Gastroesophageal sphincter (tissue), 4 donors: ENCODE measurements at regions not wholly inside any gene's neighbourhood (a gene's known extent, or its start where the extent isn't known, plus 50 kb on each side); places are given as distances from the start of the nearest gene placed in this dataset.
A peak's percentile ranks its signal among the peaks of the same experiment; 100 is the strongest.

Experiments
- ATAC-seq: fragments of 150-250 bp; one replicate; pipeline ENCODE4 v1.9.1; 2016; ENCODE audit warnings: mild to moderate bottlenecking, moderate library complexity
- H3K27ac ChIP-seq, 4 donors: fragments of 200-600 bp; sonication (generic) in 3 of 4; 1 replicate in 3 of 4; 2 replicates in 1 of 4; pipeline ENCODE4 v1.5.1; 2016 to 2019
- H3K27me3 ChIP-seq: fragments of 200-600 bp; sonication (generic); one replicate; pipeline ENCODE4 v1.5.1; 2019
- H3K36me3 ChIP-seq, 2 donors: fragments of 200-600 bp; sonication (generic); one replicate each; pipeline ENCODE4 v1.5.1; 2019; ENCODE audit warnings: control low read depth in 1 of 2
- H3K4me1 ChIP-seq, 3 donors: fragments of 200-600 bp; sonication (generic); 1 replicate in 2 of 3; 2 replicates in 1 of 3; pipeline ENCODE4 v1.5.1; 2016 to 2019; ENCODE audit warnings: control low read depth in 2 of 3
- H3K4me3 ChIP-seq, 2 donors: fragments of 200-600 bp; sonication (generic); one replicate each; pipeline ENCODE4 v1.5.1; 2019; ENCODE audit warnings: mild to moderate bottlenecking in 1 of 2, moderate library complexity in 1 of 2
- H3K9me3 ChIP-seq, 3 donors: fragments of 200-600 bp; sonication (generic); one replicate each; pipeline ENCODE4 v1.5.1; 2017 to 2019; ENCODE audit warnings: control low read depth in 2 of 3
- CTCF ChIP-seq, 4 experiments: fragments of 200-600 bp in 2 of 4; fragments of 450-650 bp in 2 of 4; sonication (generic) in 1 of 4; IDR thresholded peaks; one replicate each; pipeline ENCODE4 v1.5.1; 2017 to 2019; ENCODE audit warnings: antibody characterized with exemption in 4 of 4, mild to moderate bottlenecking in 2 of 4, moderate library complexity in 2 of 4
- EP300 ChIP-seq: sonication (generic); formaldehyde crosslinking; IDR thresholded peaks from one replicate; pipeline ENCODE4 v1.6.1; 2017; ENCODE audit warnings: antibody characterized with exemption, mild to moderate bottlenecking
- POLR2A ChIP-seq, 2 donors: fragments of 450-650 bp; IDR thresholded peaks; one replicate each; pipeline ENCODE4 v1.6.1; 2017; ENCODE audit warnings: antibody characterized with exemption in 2 of 2, mild to moderate bottlenecking in 2 of 2, moderate library complexity in 1 of 2
- POLR2AphosphoS5 ChIP-seq: sonication (generic); formaldehyde crosslinking; IDR thresholded peaks from one replicate; pipeline ENCODE4 v1.6.1; 2017; ENCODE audit warnings: antibody characterized with exemption
- WGBS, 2 donors: methylation state at CpG; one replicate each; pipeline ENCODE4 v1.1.5; 2018; ENCODE audit warnings: low coverage in 1 of 2; 5-methylcytosine and 5-hydroxymethylcytosine counted together

DNA sequence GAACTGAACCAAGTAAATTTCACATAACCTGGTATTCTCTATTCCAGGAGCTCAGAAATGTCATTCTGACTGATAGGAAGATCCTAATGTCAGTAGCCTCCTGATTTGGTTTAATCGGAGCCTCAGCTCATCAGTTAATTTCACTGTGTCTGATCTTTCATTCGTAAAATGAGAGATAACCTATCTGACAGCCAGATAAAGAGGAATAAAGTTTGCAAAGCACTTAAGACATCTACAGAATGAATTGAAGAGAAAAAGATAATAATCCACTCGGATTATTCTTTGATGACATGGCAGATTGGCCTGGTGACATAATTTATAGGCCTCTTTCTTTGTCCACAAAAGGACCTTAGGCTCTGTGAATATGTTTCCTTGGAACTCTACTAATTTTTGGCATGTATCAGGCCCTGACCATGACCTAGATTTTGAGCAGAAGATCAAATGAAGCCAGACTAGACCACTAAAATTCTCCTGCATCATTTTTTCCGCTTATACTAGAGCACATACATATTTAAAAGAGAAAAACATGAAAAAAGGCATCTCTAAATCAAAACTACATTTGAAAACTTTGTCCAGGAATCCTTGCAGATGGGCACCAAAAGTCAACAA is 312.4 kb downstream of the MTX2 start:
- no peak overlapping the region for H3K27ac ChIP-seq
- ATAC-seq: no peak
- TF ChIP-seq POLR2AphosphoS5: no peak
- no peak for TF ChIP-seq EP300
- no peak for TF ChIP-seq CTCF (IDR thresholded peaks at IDR 0.05)
- TF ChIP-seq POLR2A (IDR thresholded peaks at IDR 0.05): no peak
- no peaks in the 10 kb centered on the region for H3K9me3 ChIP-seq
- peaks cover 0 to 7% (median 0%) of the 10 kb centered on the region in 3 donors for H3K4me1 ChIP-seq
- H3K36me3 ChIP-seq: no peaks in the 10 kb centered on the region
- peaks cover 5% of the 10 kb centered on the region for H3K27me3 ChIP-seq
- no peak overlapping the region for H3K4me3 ChIP-seq
- 61 to 80% methylated on average over 4 of the region's 4 CpGs for WGBS, 2 donors

- Histone ChIP-seq H3K4me3 (no peak overlapping the region), H3K9me3 (no peaks in the 10 kb centered on the region), H3K4me1 (peaks cover 0 to 7% (median 0%) of the 10 kb centered on the region in 3 donors), H3K27me3 (peaks cover 5% of the 10 kb centered on the region), H3K27ac (no peak overlapping the region), H3K36me3 (no peaks in the 10 kb centered on the region)
- no peak for ATAC-seq
- TF ChIP-seq POLR2AphosphoS5 (no peak), EP300 (no peak), CTCF (IDR thresholded peaks at IDR 0.05) (no peak), POLR2A (IDR thresholded peaks at IDR 0.05) (no peak)
- WGBS, 2 donors: 37 to 64% methylated on average over 2 of the region's 2 CpGs
These were observed 312.9 kb downstream of the MTX2 start for GRCh38 chr2:176582176-176582575.

GRCh38 chr2:176582990-176583481 is 313.8 kb downstream of the MTX2 start:
- 10 to 27% methylated on average over 2 of the region's 2 CpGs for whole genome bisulfite sequencing, 2 donors
- Histone ChIP-seq H3K36me3 (no peaks in the 10 kb centered on the region), H3K4me1 (peaks cover 0 to 7% (median 0%) of the 10 kb centered on the region in 3 donors), H3K9me3 (no peaks in the 10 kb centered on the region), H3K27me3 (peaks cover 5% of the 10 kb centered on the region), H3K4me3 (no peak overlapping the region), H3K27ac (no peak overlapping the region)
- ATAC-seq: peak; percentile 57
- TF ChIP-seq EP300 (no peak), CTCF (IDR thresholded peaks at IDR 0.05) (no peak), POLR2A (IDR thresholded peaks at IDR 0.05) (no peak), POLR2AphosphoS5 (no peak)

DNA sequence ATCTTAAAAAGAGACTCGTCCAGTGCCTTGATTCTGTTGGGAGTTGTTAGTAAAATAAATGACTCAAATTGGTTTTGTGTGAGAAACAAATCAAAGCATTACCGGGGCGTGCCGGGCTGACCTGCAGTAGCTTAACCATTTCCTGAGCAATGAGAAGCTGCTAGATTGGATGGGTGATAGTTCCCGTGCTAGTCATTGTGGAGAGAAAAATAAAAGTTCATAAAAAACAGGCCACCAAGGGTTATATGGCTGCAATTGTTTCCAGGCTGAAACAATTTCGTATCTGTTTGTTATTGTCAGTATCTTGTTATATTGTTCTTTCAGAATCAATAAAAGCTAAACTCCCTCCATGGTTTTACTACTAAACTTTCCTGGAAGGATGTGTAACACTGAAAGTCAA is 314.4 kb downstream of the MTX2 start:
- TF ChIP-seq CTCF (IDR thresholded peaks at IDR 0.05) (no peak), POLR2A (IDR thresholded peaks at IDR 0.05) (no peak), EP300 (no peak), POLR2AphosphoS5 (no peak)
- peaks cover 5% of the 10 kb centered on the region for H3K27me3 ChIP-seq
- no peak for ATAC-seq
- H3K36me3 ChIP-seq: no peaks in the 10 kb centered on the region
- peaks cover 0 to 7% (median 0%) of the 10 kb centered on the region in 3 donors for H3K4me1 ChIP-seq
- H3K27ac ChIP-seq: no peak overlapping the region
- no peaks in the 10 kb centered on the region for H3K9me3 ChIP-seq
- WGBS, 2 donors: 27 to 44% methylated on average over 6 of the region's 6 CpGs
- no peak overlapping the region for H3K4me3 ChIP-seq

DNA sequence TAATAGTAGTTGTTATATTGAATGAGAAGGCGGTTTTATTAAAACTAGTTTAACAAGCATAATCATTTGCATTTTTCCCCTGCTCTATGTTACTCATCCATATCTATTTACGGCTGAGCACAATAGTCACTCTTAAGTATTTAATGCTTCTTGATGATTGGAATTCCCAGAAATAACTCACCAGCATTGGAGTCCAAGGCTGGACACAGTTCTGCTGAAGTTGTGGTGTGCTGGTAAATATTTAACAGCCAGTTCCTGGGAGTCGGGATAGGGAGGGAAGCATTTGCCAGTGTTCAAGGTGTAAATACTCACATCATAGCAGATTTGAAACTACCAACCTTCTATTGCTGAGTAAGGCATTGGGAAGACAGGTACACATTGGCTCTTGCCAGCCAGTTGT is 315.1 kb downstream of the MTX2 start:
- no peaks in the 10 kb centered on the region for H3K36me3 ChIP-seq
- H3K9me3 ChIP-seq: no peaks in the 10 kb centered on the region
- H3K27me3 ChIP-seq: peaks cover 5% of the 10 kb centered on the region
- H3K4me3 ChIP-seq: no peak overlapping the region
- ATAC-seq: no peak
- peaks cover 0 to 7% (median 0%) of the 10 kb centered on the region in 3 donors for H3K4me1 ChIP-seq
- TF ChIP-seq POLR2AphosphoS5 (no peak), POLR2A (IDR thresholded peaks at IDR 0.05) (no peak), EP300 (no peak), CTCF (IDR thresholded peaks at IDR 0.05) (no peak)
- H3K27ac ChIP-seq: no peak overlapping the region
- 69 to 94% methylated on average over 2 of the region's 3 CpGs for WGBS, 2 donors
